ENCODE measurements at regions not wholly inside any gene's neighbourhood (a gene's known extent, or its start where the extent isn't known, plus 50 kb on each side); places are given as distances from the start of the nearest gene placed in this dataset.
"Not testable (repeated sequence)": the region's sequence is repeated elsewhere in the genome, so short reads cannot be mapped to it uniquely, and the experiment has no call there.

GRCh38 chr15:83335542-83335941 is 51.1 kb upstream of the BNC1 start:
- H3K4me3 ChIP-seq (ENCODE audit: insufficient read length, low read depth); DNase-seq (ENCODE audit: low read depth, low spot score); H3K9me3 ChIP-seq (ENCODE audit: insufficient read depth, low read length); H3K36me3 ChIP-seq (ENCODE audit: insufficient read depth, insufficient read length, low read length); H3K9ac ChIP-seq (ENCODE audit: insufficient read length, low read depth); H3K27me3 ChIP-seq (ENCODE audit: insufficient read depth, insufficient read length); H3K4me1 ChIP-seq (ENCODE audit: insufficient read depth, insufficient read length): not testable (repeated sequence)

GRCh38 chr15:83339396-83339795 is 54.9 kb upstream of the BNC1 start:
- H3K4me1 ChIP-seq (ENCODE audit: insufficient read depth, insufficient read length) = no peaks in the 10 kb centered on the region
- no peak overlapping the region for H3K9ac ChIP-seq (ENCODE audit: insufficient read length, low read depth)
- no peak for DNase-seq (ENCODE audit: low read depth, low spot score)
- H3K27me3 ChIP-seq (ENCODE audit: insufficient read depth, insufficient read length) = no peaks in the 10 kb centered on the region
- no peak overlapping the region for H3K4me3 ChIP-seq (ENCODE audit: insufficient read length, low read depth)
- TF ChIP-seq YY1 (IDR thresholded peaks at IDR 0.05; ENCODE audit: insufficient read depth, insufficient read length) (no peak), ZNF274 (IDR thresholded peaks at IDR 0.05; ENCODE audit: low read depth, low read length) (no peak), SUZ12 (IDR thresholded peaks at IDR 0.05; ENCODE audit: extremely low read depth, insufficient read depth, insufficient read length) (no peak)
- H3K36me3 ChIP-seq (ENCODE audit: insufficient read depth, insufficient read length, low read length) = no peaks in the 10 kb centered on the region
- no peaks in the 10 kb centered on the region for H3K9me3 ChIP-seq (ENCODE audit: insufficient read depth, low read length)

DNA sequence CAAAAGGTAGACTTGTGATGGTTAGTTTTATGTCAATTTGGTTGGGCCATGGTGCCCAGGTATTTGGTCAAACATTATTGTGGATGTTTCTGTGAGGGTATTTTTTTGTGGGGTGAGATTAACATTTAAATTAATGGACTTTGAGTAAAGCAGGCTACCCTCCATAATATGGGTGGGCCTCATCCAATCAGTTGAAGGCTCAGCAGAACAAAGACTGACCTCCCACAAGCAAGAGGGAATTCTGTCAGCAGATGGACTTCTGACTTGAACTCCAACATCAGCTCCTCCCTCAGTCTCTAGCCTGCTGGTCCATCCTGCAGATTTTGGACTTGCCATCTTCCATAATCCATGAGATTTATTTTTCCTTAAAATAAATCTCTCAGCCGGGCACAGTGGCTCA is 55.6 kb upstream of the BNC1 start:
- Histone ChIP-seq H3K4me3 (ENCODE audit: insufficient read length, low read depth) (no peak overlapping the region), H3K4me1 (ENCODE audit: insufficient read depth, insufficient read length) (no peaks in the 10 kb centered on the region), H3K9ac (ENCODE audit: insufficient read length, low read depth) (no peak overlapping the region), H3K36me3 (ENCODE audit: insufficient read depth, insufficient read length, low read length) (no peaks in the 10 kb centered on the region), H3K9me3 (ENCODE audit: insufficient read depth, low read length) (no peaks in the 10 kb centered on the region), H3K27me3 (ENCODE audit: insufficient read depth, insufficient read length) (no peaks in the 10 kb centered on the region)
- DNase-seq (ENCODE audit: low read depth, low spot score) = no peak
- no peak for TF ChIP-seq ZNF274 (IDR thresholded peaks at IDR 0.05; ENCODE audit: low read depth, low read length)
- no peak for TF ChIP-seq YY1 (IDR thresholded peaks at IDR 0.05; ENCODE audit: insufficient read depth, insufficient read length)
- no peak for TF ChIP-seq SUZ12 (IDR thresholded peaks at IDR 0.05; ENCODE audit: extremely low read depth, insufficient read depth, insufficient read length)

DNA sequence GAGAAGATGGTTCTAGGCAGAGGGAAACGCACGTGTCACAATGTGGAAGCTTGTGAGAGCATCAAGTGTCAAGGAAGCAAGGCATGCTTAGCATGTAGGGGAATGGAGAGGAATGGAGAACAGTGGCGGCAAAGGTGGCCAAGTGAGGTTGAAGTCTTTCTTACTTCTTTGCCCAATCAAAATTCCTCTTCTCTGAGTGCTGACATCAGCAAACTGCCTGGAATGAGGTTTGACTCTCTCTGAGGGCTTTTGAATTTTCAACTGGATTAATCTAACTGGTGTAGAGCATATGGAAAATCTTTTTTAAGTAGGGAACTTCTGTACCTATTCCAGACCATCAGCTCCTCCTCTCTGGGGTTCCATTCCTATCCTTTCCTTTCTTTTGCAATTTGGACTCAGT is 61.9 kb upstream of the BNC1 start:
- H3K36me3 ChIP-seq (ENCODE audit: insufficient read depth, insufficient read length, low read length) = no peaks in the 10 kb centered on the region
- DNase-seq (ENCODE audit: low read depth, low spot score) = no peak
- H3K9ac ChIP-seq (ENCODE audit: insufficient read length, low read depth) = no peak overlapping the region
- no peaks in the 10 kb centered on the region for H3K4me1 ChIP-seq (ENCODE audit: insufficient read depth, insufficient read length)
- no peak for TF ChIP-seq ZNF274 (IDR thresholded peaks at IDR 0.05; ENCODE audit: low read depth, low read length)
- TF ChIP-seq YY1 (IDR thresholded peaks at IDR 0.05; ENCODE audit: insufficient read depth, insufficient read length) = no peak
- H3K4me3 ChIP-seq (ENCODE audit: insufficient read length, low read depth) = no peak overlapping the region
- no peaks in the 10 kb centered on the region for H3K27me3 ChIP-seq (ENCODE audit: insufficient read depth, insufficient read length)
- H3K9me3 ChIP-seq (ENCODE audit: insufficient read depth, low read length) = no peaks in the 10 kb centered on the region

DNA sequence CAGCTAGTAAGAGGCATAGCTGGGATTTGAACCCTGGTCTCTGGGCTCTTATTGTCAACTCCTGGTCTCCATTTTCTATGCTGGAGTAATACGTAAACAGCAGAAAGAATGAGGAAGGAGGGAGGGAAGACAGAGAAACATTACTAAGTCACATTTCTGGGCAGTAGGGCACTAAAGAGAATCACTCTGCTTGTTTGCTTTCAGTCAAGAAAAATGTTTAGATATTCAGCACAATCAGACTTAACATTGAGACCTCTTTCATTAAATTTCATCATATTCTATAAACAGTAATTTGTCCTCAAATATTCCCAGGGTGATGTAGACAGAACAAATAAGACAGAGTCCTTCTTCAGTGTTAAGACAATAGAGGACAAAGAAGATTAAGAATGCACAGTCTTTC is 67.7 kb upstream of the BNC1 start:
- Histone ChIP-seq H3K27me3 (ENCODE audit: insufficient read depth, insufficient read length) (no peaks in the 10 kb centered on the region), H3K36me3 (ENCODE audit: insufficient read depth, insufficient read length, low read length) (no peaks in the 10 kb centered on the region), H3K9me3 (ENCODE audit: insufficient read depth, low read length) (peaks cover 3% of the 10 kb centered on the region; the same call in 1 of the 2 replicates), H3K9ac (ENCODE audit: insufficient read length, low read depth) (no peak overlapping the region), H3K4me1 (ENCODE audit: insufficient read depth, insufficient read length) (no peaks in the 10 kb centered on the region), H3K4me3 (ENCODE audit: insufficient read length, low read depth) (no peak overlapping the region)
- no peak for DNase-seq (ENCODE audit: low read depth, low spot score)
- TF ChIP-seq YY1 (IDR thresholded peaks at IDR 0.05; ENCODE audit: insufficient read depth, insufficient read length) (no peak), SUZ12 (IDR thresholded peaks at IDR 0.05; ENCODE audit: extremely low read depth, insufficient read depth, insufficient read length) (no peak), ZNF274 (IDR thresholded peaks at IDR 0.05; ENCODE audit: low read depth, low read length) (no peak)

- H3K9me3 ChIP-seq (ENCODE audit: insufficient read depth, low read length) = peaks cover 3% of the 10 kb centered on the region; the same call in 1 of the 2 replicates
- H3K4me1 ChIP-seq (ENCODE audit: insufficient read depth, insufficient read length) = no peaks in the 10 kb centered on the region
- DNase-seq (ENCODE audit: low read depth, low spot score) = no peak
- no peak overlapping the region for H3K9ac ChIP-seq (ENCODE audit: insufficient read length, low read depth)
- no peak for TF ChIP-seq SUZ12 (IDR thresholded peaks at IDR 0.05; ENCODE audit: extremely low read depth, insufficient read depth, insufficient read length)
- TF ChIP-seq YY1 (IDR thresholded peaks at IDR 0.05; ENCODE audit: insufficient read depth, insufficient read length) = no peak
- TF ChIP-seq ZNF274 (IDR thresholded peaks at IDR 0.05; ENCODE audit: low read depth, low read length) = no peak
- no peaks in the 10 kb centered on the region for H3K36me3 ChIP-seq (ENCODE audit: insufficient read depth, insufficient read length, low read length)
- no peaks in the 10 kb centered on the region for H3K27me3 ChIP-seq (ENCODE audit: insufficient read depth, insufficient read length)
- H3K4me3 ChIP-seq (ENCODE audit: insufficient read length, low read depth) = no peak overlapping the region
These were observed 72.3 kb upstream of the BNC1 start for GRCh38 chr15:83356501-83357399.

GRCh38 chr15:83358972-83359564 is 74.6 kb upstream of the BNC1 start:
- TF ChIP-seq SUZ12 (IDR thresholded peaks at IDR 0.05; ENCODE audit: extremely low read depth, insufficient read depth, insufficient read length) = no peak
- TF ChIP-seq ZNF274 (IDR thresholded peaks at IDR 0.05; ENCODE audit: low read depth, low read length) = no peak
- TF ChIP-seq YY1 (IDR thresholded peaks at IDR 0.05; ENCODE audit: insufficient read depth, insufficient read length) = no peak
- no peak for DNase-seq (ENCODE audit: low read depth, low spot score)
- Histone ChIP-seq H3K4me1 (ENCODE audit: insufficient read depth, insufficient read length) (no peaks in the 10 kb centered on the region), H3K27me3 (ENCODE audit: insufficient read depth, insufficient read length) (peaks cover 7% of the 10 kb centered on the region), H3K9me3 (ENCODE audit: insufficient read depth, low read length) (peaks cover 1% of the 10 kb centered on the region; the same call in 1 of the 2 replicates), H3K9ac (ENCODE audit: insufficient read length, low read depth) (no peak overlapping the region), H3K36me3 (ENCODE audit: insufficient read depth, insufficient read length, low read length) (no peaks in the 10 kb centered on the region), H3K4me3 (ENCODE audit: insufficient read length, low read depth) (no peak overlapping the region)
